DMS114 treated with DMSO at 0.1 percent for 48 hours (cell line): ENCODE measurements at regions not wholly inside any gene's neighbourhood (a gene's known extent, or its start where the extent isn't known, plus 50 kb on each side); places are given as distances from the start of the nearest gene placed in this dataset.

Experiments
- DNase-seq: peaks from one replicate; lab custom pipeline; 2025; ENCODE audit not compliant: unreplicated experiment; lab: John Stamatoyannopoulos, UW

- no peak for DNase-seq
These were observed 409.0 kb upstream of the PROK2 start for GRCh38 chr3:72193771-72194430.

- no peak for DNase-seq
These were observed 407.6 kb upstream of the PROK2 start for GRCh38 chr3:72192572-72192971.

GRCh38 chr3:72191209-72191960, 406.4 kb upstream of the PROK2 start:
- DNase-seq = no peak

GRCh38 chr3:72190050-72190449, 405.1 kb upstream of the PROK2 start:
- no peak for DNase-seq

- no peak for DNase-seq
These were observed 404.4 kb upstream of the PROK2 start for GRCh38 chr3:72189339-72189738.

- DNase-seq = no peak
These were observed 403.6 kb upstream of the PROK2 start for GRCh38 chr3:72188536-72188935.

GRCh38 chr3:72187131-72187530, 402.2 kb upstream of the PROK2 start:
- DNase-seq = no peak

- DNase-seq = no peak
These were observed 401.5 kb upstream of the PROK2 start for GRCh38 chr3:72186400-72186855.

- DNase-seq = no peak
These were observed 400.8 kb upstream of the PROK2 start for GRCh38 chr3:72185549-72186399.

- DNase-seq = no peak
These were observed 398.5 kb upstream of the PROK2 start for GRCh38 chr3:72183489-72183888.

GRCh38 chr3:72182206-72182605, 397.3 kb upstream of the PROK2 start:
- DNase-seq = no peak

- DNase-seq = no peak
These were observed 396.3 kb upstream of the PROK2 start for GRCh38 chr3:72181251-72181650.

- DNase-seq = no peak
These were observed 395.5 kb upstream of the PROK2 start for GRCh38 chr3:72180405-72180804.

- DNase-seq = no peak
These were observed 394.1 kb upstream of the PROK2 start for GRCh38 chr3:72179107-72179464.

- DNase-seq = no peak
These were observed 393.6 kb upstream of the PROK2 start for GRCh38 chr3:72178463-72179106.

GRCh38 chr3:72177075-72178050, 392.4 kb upstream of the PROK2 start:
- DNase-seq = no peak

- no peak for DNase-seq
These were observed 391.6 kb upstream of the PROK2 start for GRCh38 chr3:72176537-72177041.

- no peak for DNase-seq
These were observed 390.4 kb upstream of the PROK2 start for GRCh38 chr3:72175296-72175858.

- DNase-seq = no peak
These were observed 389.9 kb upstream of the PROK2 start for GRCh38 chr3:72174890-72175289.

- DNase-seq = no peak
These were observed 389.1 kb upstream of the PROK2 start for GRCh38 chr3:72174040-72174439.
